H9 (cell line): ENCODE measurements at regions not wholly inside any gene's neighbourhood (a gene's known extent, or its start where the extent isn't known, plus 50 kb on each side); places are given as distances from the start of the nearest gene placed in this dataset.

ENCODE experiments used
- DNase-seq: peaks from one replicate; pipeline ENCODE4 v3.0.0-alpha.2; 2017
- H2AFZ ChIP-seq: one replicate; pipeline ENCODE4 v1.6.1; 2013; ENCODE audit warnings: mild to moderate bottlenecking, low read length, control low read depth, moderate library complexity
- H2AK5ac ChIP-seq: 2 replicates; pipeline ENCODE4 v1.6.1; 2013; ENCODE audit warnings: low read length, control low read depth, mixed read lengths; ENCODE audit not compliant: insufficient read length
- H2BK120ac ChIP-seq: one replicate; pipeline ENCODE4 v1.6.1; 2013; ENCODE audit warnings: low read depth, mild to moderate bottlenecking, low read length, control low read depth, inconsistent platforms; ENCODE audit not compliant: poor library complexity, severe bottlenecking
- H2BK12ac ChIP-seq: 2 replicates; pipeline ENCODE4 v1.6.1; 2013; ENCODE audit warnings: low read length, control low read depth, mixed read lengths, low read depth; ENCODE audit not compliant: insufficient read length
- H2BK15ac ChIP-seq: 2 replicates; pipeline ENCODE4 v1.6.1; 2013; ENCODE audit warnings: low read depth, low read length, control low read depth
- H2BK20ac ChIP-seq: one replicate; pipeline ENCODE4 v1.6.1; 2013; ENCODE audit warnings: low read depth, mild to moderate bottlenecking, low read length, control low read depth, inconsistent platforms; ENCODE audit not compliant: poor library complexity, severe bottlenecking
- H2BK5ac ChIP-seq: 2 replicates; pipeline ENCODE4 v1.6.1; 2013; ENCODE audit warnings: low read length, control low read depth, mixed read lengths; ENCODE audit not compliant: insufficient read length
- H3K14ac ChIP-seq: 2 replicates; pipeline ENCODE4 v1.6.1; 2013; ENCODE audit warnings: low read length, control low read depth; ENCODE audit not compliant: insufficient read depth
- H3K18ac ChIP-seq: 2 replicates; pipeline ENCODE4 v1.6.1; 2013; ENCODE audit warnings: low read depth, mild to moderate bottlenecking, mixed read lengths, low read length, control low read depth; ENCODE audit not compliant: insufficient read length
- H3K23ac ChIP-seq: 2 replicates; pipeline ENCODE4 v1.6.1; 2013; ENCODE audit warnings: low read length, control low read depth, mixed read lengths, low read depth; ENCODE audit not compliant: insufficient read length
- H3K23me2 ChIP-seq: 2 replicates; pipeline ENCODE4 v1.6.1; 2013; ENCODE audit warnings: low read depth, mild to moderate bottlenecking, mixed read lengths, low read length, control low read depth; ENCODE audit not compliant: insufficient read length, poor library complexity, severe bottlenecking
- H3K27ac ChIP-seq: 2 replicates; pipeline ENCODE4 v1.5.1; 2013; ENCODE audit warnings: low read length, control low read depth, mixed read lengths, low read depth; ENCODE audit not compliant: insufficient read length
- H3K27me3 ChIP-seq: 2 replicates; pipeline ENCODE4 v1.6.1; 2013; ENCODE audit warnings: low read length, control low read depth, inconsistent platforms; ENCODE audit not compliant: insufficient read depth
- H3K4ac ChIP-seq: 2 replicates; pipeline ENCODE4 v1.6.1; 2013; ENCODE audit warnings: low read depth, mild to moderate bottlenecking, control low read depth, inconsistent platforms, low read length, moderate library complexity
- H3K4me1 ChIP-seq: 2 replicates; pipeline ENCODE4 v1.6.1; 2013; ENCODE audit warnings: low read length, control low read depth, inconsistent platforms; ENCODE audit not compliant: insufficient read depth
- H3K4me2 ChIP-seq: 2 replicates; pipeline ENCODE4 v1.6.1; 2013; ENCODE audit warnings: low read length, control low read depth, mixed read lengths; ENCODE audit not compliant: insufficient read length, insufficient read depth
- H3K56ac ChIP-seq: 2 replicates; pipeline ENCODE4 v1.6.1; 2013; ENCODE audit warnings: low read depth, mild to moderate bottlenecking, mixed read lengths, low read length, control low read depth; ENCODE audit not compliant: insufficient read length
- H3K79me1 ChIP-seq: 2 replicates; pipeline ENCODE4 v1.6.1; 2013; ENCODE audit warnings: low read depth, mild to moderate bottlenecking, moderate library complexity, low read length, control low read depth, inconsistent platforms; ENCODE audit not compliant: insufficient read depth, poor library complexity, severe bottlenecking
- H3K79me2 ChIP-seq: 2 replicates; pipeline ENCODE4 v1.6.1; 2013; ENCODE audit warnings: low read length, control low read depth, inconsistent platforms; ENCODE audit not compliant: insufficient read depth
- H3K9ac ChIP-seq: 2 replicates; pipeline ENCODE4 v1.6.1; 2013; ENCODE audit warnings: low read length, control low read depth, mixed read lengths; ENCODE audit not compliant: insufficient read length; ENCODE audit errors: extremely low read depth
- H3K9me3 ChIP-seq: one replicate; pipeline ENCODE4 v1.6.1; 2013; ENCODE audit warnings: low read depth, low read length, inconsistent platforms; ENCODE audit not compliant: control insufficient read depth
- H3T11ph ChIP-seq: one replicate; pipeline ENCODE4 v1.6.1; 2013; ENCODE audit warnings: mild to moderate bottlenecking, low read length, control low read depth, inconsistent platforms
- H4K20me1 ChIP-seq: one replicate; pipeline ENCODE4 v1.6.1; 2013; ENCODE audit not compliant: control insufficient read depth, insufficient read length, insufficient read depth
- H4K5ac ChIP-seq: 2 replicates; pipeline ENCODE4 v1.6.1; 2013; ENCODE audit warnings: low read depth, mild to moderate bottlenecking, mixed read lengths, low read length, control low read depth; ENCODE audit not compliant: insufficient read length
- H4K8ac ChIP-seq: replicated peaks from 2 replicates; pipeline ENCODE4 v1.6.1; 2013; ENCODE audit warnings: low read length, control low read depth, mixed read lengths, low read depth; ENCODE audit not compliant: insufficient read length
- H4K91ac ChIP-seq: 2 replicates; pipeline ENCODE4 v1.6.1; 2013; ENCODE audit warnings: low read depth, mild to moderate bottlenecking, moderate library complexity, mixed read lengths, low read length, control low read depth; ENCODE audit not compliant: insufficient read length
- H3K27ac Mint-ChIP-seq, 3 experiments: 2 replicates in 2 of 3; 3 replicates in 1 of 3; pipeline ENCODE4 v1.8.0; 2020 to 2021; ENCODE audit warnings: mixed read lengths in 3 of 3, mild to moderate bottlenecking in 1 of 3, moderate library complexity in 1 of 3
- H3K27me3 Mint-ChIP-seq: 2 replicates; pipeline ENCODE4 v1.8.0; 2021; ENCODE audit warnings: low read depth, mild to moderate bottlenecking, moderate library complexity, mixed read lengths
- H3K36me3 Mint-ChIP-seq, 3 experiments: 2 replicates in 2 of 3; 3 replicates in 1 of 3; pipeline ENCODE4 v1.8.0; 2020 to 2021; ENCODE audit warnings: low read depth in 3 of 3, mixed read lengths in 3 of 3; ENCODE audit not compliant: insufficient read depth in 1 of 3
- H3K4me1 Mint-ChIP-seq, 2 experiments: 2 replicates each; pipeline ENCODE4 v1.8.0; 2020; ENCODE audit warnings: mixed read lengths in 2 of 2
- H3K4me3 Mint-ChIP-seq, 2 experiments: 2 replicates in 1 of 2; 3 replicates in 1 of 2; pipeline ENCODE4 v1.8.0; 2020 to 2021; ENCODE audit warnings: mild to moderate bottlenecking in 2 of 2, mixed read lengths in 2 of 2, moderate library complexity in 1 of 2
- H3K9me3 Mint-ChIP-seq, 2 experiments: 2 replicates in 1 of 2; 3 replicates in 1 of 2; pipeline ENCODE4 v1.8.0; 2020; ENCODE audit warnings: mild to moderate bottlenecking in 2 of 2, mixed read lengths in 2 of 2, moderate library complexity in 1 of 2
- WGBS: extraction: QIAGEN DNeasy Blood & Tissue Kit; methylation state at CpG from one replicate; pipeline ENCODE4 v1.1.7; 2013; ENCODE audit warnings: missing lambda C conversion rate, low lambda C conversion rate, mixed read lengths; ENCODE audit not compliant: insufficient read length; ENCODE audit errors: extremely low coverage; 5-methylcytosine and 5-hydroxymethylcytosine counted together
- TF ChIP-seq, protein P1 (sequence below): fragments of 200-600 bp; sonication (generic); conservative IDR thresholded peaks from 3 replicates; pipeline ENCODE4 v1.8.0; 2021; ENCODE audit warnings: antibody characterized with exemption, mild to moderate bottlenecking

DNA sequence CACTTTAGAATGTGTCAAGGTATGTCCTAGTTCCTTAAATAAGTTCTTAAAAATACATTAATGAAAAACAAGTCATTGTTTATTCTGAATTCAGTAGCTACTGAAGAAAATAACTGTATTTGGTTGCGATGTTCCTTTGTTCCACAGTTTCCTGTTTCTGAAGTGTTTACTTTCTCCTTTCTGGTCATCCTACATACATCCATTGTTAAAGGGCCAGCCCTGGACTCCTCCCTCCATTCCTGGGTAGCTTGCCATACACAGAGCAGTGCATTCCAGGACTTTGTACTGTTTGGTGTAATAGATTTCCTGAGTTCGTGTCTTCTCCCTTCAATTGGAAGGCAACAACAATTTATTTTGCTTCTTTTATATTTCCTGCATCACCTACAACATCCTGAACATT, 845.4 kb upstream of the CXADR start:
- no peak overlapping the region for H3K4ac ChIP-seq
- H4K91ac ChIP-seq, result no peak overlapping the region
- no peaks in the 10 kb centered on the region for H3K79me1 ChIP-seq
- H3K27ac ChIP-seq, result no peak overlapping the region
- Mint-ChIP-seq H3K9me3 (no peaks in the 10 kb centered on the region), H3K4me1 (no peaks in the 10 kb centered on the region), H3K36me3 (no peaks in the 10 kb centered on the region), H3K27ac (no peak overlapping the region; a peak in 1 of 7 replicates), H3K4me3 (no peak overlapping the region), H3K27me3 (no peaks in the 10 kb centered on the region)
- no peaks in the 10 kb centered on the region for H3K23me2 ChIP-seq
- H3K23ac ChIP-seq, result no peak overlapping the region
- no peak overlapping the region for H3K14ac ChIP-seq
- H4K5ac ChIP-seq, result no peak overlapping the region
- no peak overlapping the region for H3K4me2 ChIP-seq
- no peak for DNase-seq
- H2BK20ac ChIP-seq, result no peak overlapping the region
- TF ChIP-seq, protein P1, sequence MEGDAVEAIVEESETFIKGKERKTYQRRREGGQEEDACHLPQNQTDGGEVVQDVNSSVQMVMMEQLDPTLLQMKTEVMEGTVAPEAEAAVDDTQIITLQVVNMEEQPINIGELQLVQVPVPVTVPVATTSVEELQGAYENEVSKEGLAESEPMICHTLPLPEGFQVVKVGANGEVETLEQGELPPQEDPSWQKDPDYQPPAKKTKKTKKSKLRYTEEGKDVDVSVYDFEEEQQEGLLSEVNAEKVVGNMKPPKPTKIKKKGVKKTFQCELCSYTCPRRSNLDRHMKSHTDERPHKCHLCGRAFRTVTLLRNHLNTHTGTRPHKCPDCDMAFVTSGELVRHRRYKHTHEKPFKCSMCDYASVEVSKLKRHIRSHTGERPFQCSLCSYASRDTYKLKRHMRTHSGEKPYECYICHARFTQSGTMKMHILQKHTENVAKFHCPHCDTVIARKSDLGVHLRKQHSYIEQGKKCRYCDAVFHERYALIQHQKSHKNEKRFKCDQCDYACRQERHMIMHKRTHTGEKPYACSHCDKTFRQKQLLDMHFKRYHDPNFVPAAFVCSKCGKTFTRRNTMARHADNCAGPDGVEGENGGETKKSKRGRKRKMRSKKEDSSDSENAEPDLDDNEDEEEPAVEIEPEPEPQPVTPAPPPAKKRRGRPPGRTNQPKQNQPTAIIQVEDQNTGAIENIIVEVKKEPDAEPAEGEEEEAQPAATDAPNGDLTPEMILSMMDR, result no peak
- no peak overlapping the region for H2BK15ac ChIP-seq
- no CpG with 5 or more reads among the region's 2 CpGs for WGBS
- H4K8ac ChIP-seq, result no peak overlapping the region
- H2AFZ ChIP-seq, result no peak overlapping the region
- no peaks in the 10 kb centered on the region for H3K27me3 ChIP-seq
- no peak overlapping the region for H3K9ac ChIP-seq
- H4K20me1 ChIP-seq, result no peaks in the 10 kb centered on the region
- no peak overlapping the region for H2BK120ac ChIP-seq
- H3K4me1 ChIP-seq, result no peaks in the 10 kb centered on the region
- no peak overlapping the region for H2AK5ac ChIP-seq
- no peak overlapping the region for H3K56ac ChIP-seq
- H3K9me3 ChIP-seq, result no peaks in the 10 kb centered on the region
- no peak overlapping the region for H3T11ph ChIP-seq
- no peaks in the 10 kb centered on the region for H3K79me2 ChIP-seq
- no peak overlapping the region for H3K18ac ChIP-seq
- H2BK12ac ChIP-seq, result no peak overlapping the region
- no peak overlapping the region for H2BK5ac ChIP-seq
